Testis (tissue), 2 donors: ENCODE measurements at regions not wholly inside any gene's neighbourhood (a gene's known extent, or its start where the extent isn't known, plus 50 kb on each side); places are given as distances from the start of the nearest gene placed in this dataset.

ENCODE experiments used
- DNase-seq: peaks from one replicate; pipeline ENCODE4 v3.0.0-alpha.2; 2019
- H3K27ac ChIP-seq, 2 donors: fragments of 200-600 bp; sonication (generic); one replicate each; pipeline ENCODE4 v1.5.1; 2019
- H3K27me3 ChIP-seq: fragments of 200-600 bp; sonication (generic); one replicate; pipeline ENCODE4 v1.5.1; 2019
- H3K36me3 ChIP-seq: fragments of 200-600 bp; sonication (generic); one replicate; pipeline ENCODE4 v1.5.1; 2017; ENCODE audit warnings: low read depth; ENCODE audit errors: missing control alignments
- H3K4me1 ChIP-seq: fragments of 200-600 bp; sonication (generic); one replicate; pipeline ENCODE4 v1.5.1; 2019
- H3K4me3 ChIP-seq, 2 donors: fragments of 200-600 bp; sonication (generic); one replicate each; pipeline ENCODE4 v1.5.1; 2017 to 2019
- H3K9me3 ChIP-seq: fragments of 200-600 bp; sonication (generic); one replicate; pipeline ENCODE4 v1.5.1; 2017
- POLR2A ChIP-seq: fragments of 450-650 bp; IDR thresholded peaks from one replicate; pipeline ENCODE4 v1.6.1; 2017; ENCODE audit warnings: antibody characterized with exemption, mild to moderate bottlenecking, moderate library complexity
- WGBS, 2 donors: methylation state at CpG; one replicate each; pipeline ENCODE4 v1.1.5; 2018; 5-methylcytosine and 5-hydroxymethylcytosine counted together
- intact Hi-C: fragments of 100-400 bp; cut with DNase I; formaldehyde crosslinking; loops from one replicate; pipeline ENCODE4 v1.15.1; 2023; ENCODE audit warnings: low total_unique reads
- TF ChIP-seq, protein P1 (sequence below), 3 experiments: fragments of 450-650 bp in 2 of 3; fragments of 200-600 bp in 1 of 3; sonication (generic) in 1 of 3; IDR thresholded peaks; one replicate each; pipeline ENCODE4 v1.5.1; 2016 to 2019; ENCODE audit warnings: antibody characterized with exemption in 3 of 3, mild to moderate bottlenecking in 2 of 3, moderate library complexity in 1 of 3

DNA sequence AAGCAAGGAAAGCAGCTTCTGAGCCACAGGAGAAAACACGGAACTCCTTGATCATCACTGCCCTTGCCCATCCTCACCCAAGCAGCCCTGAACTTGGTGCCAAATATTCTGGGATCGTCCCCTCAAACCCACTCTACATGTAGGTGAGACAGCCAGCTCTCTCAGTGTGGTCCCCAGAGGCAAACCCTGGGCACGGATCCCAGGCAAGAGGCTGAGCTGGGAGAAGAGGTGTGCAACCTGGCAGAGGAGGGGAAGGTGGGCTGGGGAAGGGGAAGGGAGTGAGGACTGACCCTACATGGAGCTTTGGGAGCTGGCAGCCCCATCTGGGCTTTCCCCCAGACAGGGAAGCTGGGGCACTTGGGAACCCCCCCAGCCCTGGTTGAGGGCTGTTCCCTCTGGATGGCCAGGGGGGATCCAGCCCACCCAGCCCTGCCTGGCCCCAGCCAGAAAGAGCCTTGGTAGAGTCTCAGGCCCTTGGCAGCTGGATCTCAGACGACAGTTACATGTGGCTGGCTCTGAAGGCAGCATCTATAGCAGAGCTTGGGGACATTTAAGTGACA, 186.2 kb upstream of the CST7 start:
- no peaks in the 10 kb centered on the region for H3K9me3 ChIP-seq
- no peaks in the 10 kb centered on the region for H3K27me3 ChIP-seq
- H3K36me3 ChIP-seq: no peaks in the 10 kb centered on the region
- TF ChIP-seq, protein P1, sequence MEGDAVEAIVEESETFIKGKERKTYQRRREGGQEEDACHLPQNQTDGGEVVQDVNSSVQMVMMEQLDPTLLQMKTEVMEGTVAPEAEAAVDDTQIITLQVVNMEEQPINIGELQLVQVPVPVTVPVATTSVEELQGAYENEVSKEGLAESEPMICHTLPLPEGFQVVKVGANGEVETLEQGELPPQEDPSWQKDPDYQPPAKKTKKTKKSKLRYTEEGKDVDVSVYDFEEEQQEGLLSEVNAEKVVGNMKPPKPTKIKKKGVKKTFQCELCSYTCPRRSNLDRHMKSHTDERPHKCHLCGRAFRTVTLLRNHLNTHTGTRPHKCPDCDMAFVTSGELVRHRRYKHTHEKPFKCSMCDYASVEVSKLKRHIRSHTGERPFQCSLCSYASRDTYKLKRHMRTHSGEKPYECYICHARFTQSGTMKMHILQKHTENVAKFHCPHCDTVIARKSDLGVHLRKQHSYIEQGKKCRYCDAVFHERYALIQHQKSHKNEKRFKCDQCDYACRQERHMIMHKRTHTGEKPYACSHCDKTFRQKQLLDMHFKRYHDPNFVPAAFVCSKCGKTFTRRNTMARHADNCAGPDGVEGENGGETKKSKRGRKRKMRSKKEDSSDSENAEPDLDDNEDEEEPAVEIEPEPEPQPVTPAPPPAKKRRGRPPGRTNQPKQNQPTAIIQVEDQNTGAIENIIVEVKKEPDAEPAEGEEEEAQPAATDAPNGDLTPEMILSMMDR (IDR thresholded peaks at IDR 0.05): no peak
- no peak for TF ChIP-seq POLR2A
- no peak overlapping the region for H3K27ac ChIP-seq
- intact Hi-C loops: no loop called here
- H3K4me3 ChIP-seq: no peak overlapping the region
- peak; percentile 2 for DNase-seq
- WGBS, 2 donors: 86 to 96% methylated on average over 3 to 4 of the region's 4 CpGs
- H3K4me1 ChIP-seq: no peaks in the 10 kb centered on the region

DNA sequence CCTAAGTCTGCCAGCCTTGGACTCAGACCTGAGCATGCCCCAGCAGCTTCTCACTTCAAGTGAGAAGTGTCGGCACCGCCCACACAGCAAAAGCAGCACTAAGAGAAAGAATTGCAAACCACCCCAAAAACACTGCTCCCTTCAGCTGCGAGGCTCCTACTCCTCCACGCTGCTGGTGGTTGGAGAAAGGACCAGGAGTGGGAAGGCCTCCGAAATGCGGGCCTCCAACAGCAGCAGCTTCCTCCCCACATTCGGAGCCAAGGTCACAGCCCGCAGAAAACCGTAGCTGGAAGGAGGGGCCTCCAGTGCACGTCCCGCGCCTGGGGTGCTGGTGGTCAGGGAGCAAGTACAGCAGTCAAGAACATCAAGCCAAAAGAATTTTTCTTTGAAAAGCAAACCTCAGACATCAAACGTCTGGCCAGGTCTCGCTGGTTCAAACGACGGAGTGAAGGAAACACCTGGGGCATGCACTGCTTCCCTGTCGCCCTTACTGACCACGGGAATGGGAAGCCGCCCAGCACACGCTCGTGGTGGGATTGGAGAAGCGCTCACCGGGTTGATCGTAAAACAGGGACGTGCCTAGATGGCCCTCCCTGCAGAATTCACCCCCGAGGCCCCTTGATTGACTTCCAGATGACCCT, 185.6 kb upstream of the CST7 start:
- Histone ChIP-seq H3K9me3 (no peaks in the 10 kb centered on the region), H3K4me1 (no peaks in the 10 kb centered on the region), H3K36me3 (no peaks in the 10 kb centered on the region), H3K27me3 (no peaks in the 10 kb centered on the region), H3K27ac (no peak overlapping the region), H3K4me3 (no peak overlapping the region)
- WGBS, 2 donors: 60 to 63% methylated on average over 22 to 24 of the region's 26 CpGs
- intact Hi-C loops: no loop called here
- TF ChIP-seq POLR2A: no peak
- TF ChIP-seq, protein P1 (IDR thresholded peaks at IDR 0.05): no peak
- DNase-seq: peak; percentile 6

DNA sequence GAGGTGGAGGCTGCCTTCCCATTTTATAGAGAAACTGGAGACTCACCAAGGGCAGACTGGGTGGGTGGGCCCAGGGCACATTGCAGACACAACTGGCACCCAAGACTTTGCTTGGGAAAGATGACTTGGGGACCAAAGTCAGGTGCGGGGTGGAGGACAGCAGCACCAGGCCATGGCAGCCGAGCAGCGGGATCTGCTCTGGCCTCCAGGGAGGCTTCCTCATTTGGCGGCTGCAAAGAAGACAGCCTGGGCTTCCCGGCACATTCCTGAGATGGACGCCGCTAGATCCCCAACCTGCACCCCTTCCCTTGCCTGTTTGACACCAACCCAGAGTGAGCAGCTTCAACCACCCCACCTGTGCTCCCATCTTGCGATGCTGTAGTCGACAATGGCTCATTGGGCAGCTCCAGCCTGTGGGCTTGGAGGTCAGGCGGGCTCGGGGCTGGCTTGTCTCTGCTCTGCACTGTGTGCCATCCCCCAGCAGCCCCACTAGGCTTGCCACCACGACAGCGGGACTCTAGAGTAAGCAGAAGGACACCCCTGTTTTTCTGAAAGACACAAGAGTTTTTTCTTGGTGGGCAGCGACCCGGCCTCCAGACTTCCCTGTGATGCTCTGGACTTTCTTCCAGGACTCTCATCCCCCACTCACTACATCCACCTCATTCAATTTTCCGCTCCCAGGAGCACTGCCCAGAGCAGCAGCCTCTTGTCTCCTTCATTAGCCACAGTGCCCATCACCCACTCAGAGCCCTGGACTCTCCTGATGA, 184.9 kb upstream of the CST7 start:
- Histone ChIP-seq H3K4me3 (no peak overlapping the region), H3K27me3 (no peaks in the 10 kb centered on the region), H3K9me3 (no peaks in the 10 kb centered on the region), H3K27ac (no peak overlapping the region), H3K4me1 (no peaks in the 10 kb centered on the region), H3K36me3 (no peaks in the 10 kb centered on the region)
- TF ChIP-seq, protein P1 (IDR thresholded peaks at IDR 0.05): no peak
- TF ChIP-seq POLR2A: no peak
- DNase-seq: peak; percentile 4
- intact Hi-C loops: no loop called here
- WGBS, 2 donors: 82 to 93% methylated on average over 7 to 16 of the region's 16 CpGs

DNA sequence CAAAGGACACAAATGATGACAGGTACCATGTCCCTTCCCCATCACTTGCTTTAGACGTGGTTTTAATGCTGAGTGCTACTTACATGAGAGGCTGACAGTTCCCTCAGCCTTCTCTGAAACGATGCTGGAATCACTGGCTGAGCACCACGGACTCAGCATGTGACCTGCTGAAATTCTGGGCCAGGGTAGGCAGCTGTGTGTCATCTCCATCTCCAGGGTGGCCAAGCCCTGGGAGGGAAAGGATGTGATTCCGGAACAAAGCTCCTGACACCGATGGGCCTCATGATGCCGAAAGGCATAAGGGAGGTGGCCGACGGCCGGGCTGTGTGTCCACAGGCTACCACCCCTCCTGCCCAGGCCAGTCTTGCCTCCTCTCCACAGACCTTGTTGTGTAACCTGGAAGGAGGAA, 184.3 kb upstream of the CST7 start:
- no peaks in the 10 kb centered on the region for H3K4me1 ChIP-seq

More for the DNA sequence above, 184.3 kb upstream of the CST7 start:
- WGBS, 2 donors: 76 to 77% methylated on average over 9 of the region's 9 CpGs
- no peak overlapping the region for H3K27ac ChIP-seq
- H3K9me3 ChIP-seq: no peaks in the 10 kb centered on the region
- TF ChIP-seq, protein P1 (IDR thresholded peaks at IDR 0.05): no peak
- no peak for TF ChIP-seq POLR2A
- H3K4me3 ChIP-seq: no peak overlapping the region
- H3K27me3 ChIP-seq: no peaks in the 10 kb centered on the region
- intact Hi-C loops: no loop called here
- no peaks in the 10 kb centered on the region for H3K36me3 ChIP-seq
- peak; percentile 8 for DNase-seq
